Head of caudate nucleus (tissue), 42 donors: ENCODE measurements at regions not wholly inside any gene's neighbourhood (a gene's known extent, or its start where the extent isn't known, plus 50 kb on each side); places are given as distances from the start of the nearest gene placed in this dataset.
A peak's percentile ranks its signal among the peaks of the same experiment; 100 is the strongest.

Source experiments
- DNase-seq, 42 donors: peaks; one replicate each; pipeline versions ENCODE4 v3.0.0 to v3.0.0-alpha.2; 2020 to 2021; ENCODE audit warnings: mixed read lengths in 7 of 42
- intact Hi-C: fragments of 100-400 bp; cut with DNase I; formaldehyde crosslinking; loops from one replicate; pipeline ENCODE4 v1.15.0; 2022

- intact Hi-C loops = no loop called here
- DNase-seq = no peak
Measured at GRCh38 chr17:12277827-12278226, 257.1 kb downstream of the MAP2K4 start.

GRCh38 chr17:12282056-12282455 is 261.4 kb downstream of the MAP2K4 start:
- no peak for DNase-seq
- intact Hi-C loops = no loop called here

- intact Hi-C loops = no loop called here
- DNase-seq = no peak
Measured at GRCh38 chr17:12287953-12288352, 267.3 kb downstream of the MAP2K4 start.

GRCh38 chr17:12290207-12290606 is 269.5 kb downstream of the MAP2K4 start:
- intact Hi-C loops = no loop called here
- no peak for DNase-seq

GRCh38 chr17:12296209-12296625 is 275.5 kb downstream of the MAP2K4 start:
- intact Hi-C loops = no loop called here
- peak in 1 of 42 donors; percentile 2 for DNase-seq

- intact Hi-C loops = no loop called here
- DNase-seq = no peak
Measured at GRCh38 chr17:12301551-12301950, 280.9 kb downstream of the MAP2K4 start.

- intact Hi-C loops = no loop called here
- DNase-seq = no peak
Measured at GRCh38 chr17:12302711-12303110, 282.0 kb downstream of the MAP2K4 start.

GRCh38 chr17:12310811-12311210 is 290.1 kb downstream of the MAP2K4 start:
- DNase-seq = no peak
- intact Hi-C loops = no loop called here

GRCh38 chr17:12312692-12313091 is 292.0 kb downstream of the MAP2K4 start:
- intact Hi-C loops = no loop called here
- no peak for DNase-seq

- intact Hi-C loops = no loop called here
- no peak for DNase-seq
Measured at GRCh38 chr17:12313786-12314185, 293.1 kb downstream of the MAP2K4 start.

GRCh38 chr17:12316021-12316420 is 295.3 kb downstream of the MAP2K4 start:
- no peak for DNase-seq
- intact Hi-C loops = no loop called here

- DNase-seq = no peak
- intact Hi-C loops = no loop called here
Measured at GRCh38 chr17:12318571-12319266, 298.0 kb downstream of the MAP2K4 start.

- intact Hi-C loops = no loop called here
Measured at GRCh38 chr17:12320286-12320685, 299.6 kb downstream of the MAP2K4 start.

GRCh38 chr17:12328204-12328603 is 307.5 kb downstream of the MAP2K4 start:
- no peak for DNase-seq
- intact Hi-C loops = no loop called here

More at GRCh38 chr17:12320286-12320685, 299.6 kb downstream of the MAP2K4 start:
- no peak for DNase-seq

GRCh38 chr17:12330456-12330855 is 309.8 kb downstream of the MAP2K4 start:
- intact Hi-C loops = no loop called here
- no peak for DNase-seq

GRCh38 chr17:12341328-12341727 is 320.7 kb downstream of the MAP2K4 start:
- intact Hi-C loops = no loop called here
- DNase-seq = no peak

- intact Hi-C loops = no loop called here
- DNase-seq = no peak
Measured at GRCh38 chr17:12342161-12342560, 321.5 kb downstream of the MAP2K4 start.

GRCh38 chr17:12342609-12343435 is 322.1 kb downstream of the MAP2K4 start:
- DNase-seq = peak in 2 of 42 donors; percentile 32 to 46
- intact Hi-C loops = no loop called here

GRCh38 chr17:12348476-12348875 is 317.2 kb upstream of the MYOCD start:
- intact Hi-C loops = no loop called here
- no peak for DNase-seq

- no peak for DNase-seq
- intact Hi-C loops = no loop called here
Measured at GRCh38 chr17:12349297-12349696, 316.4 kb upstream of the MYOCD start.

GRCh38 chr17:12352127-12352526 is 313.6 kb upstream of the MYOCD start:
- intact Hi-C loops = no loop called here
- DNase-seq = no peak
